ENCODE measurements at regions not wholly inside any gene's neighbourhood (a gene's known extent, or its start where the extent isn't known, plus 50 kb on each side); places are given as distances from the start of the nearest gene placed in this dataset.

- H3K9me2 ChIP-seq (ENCODE audit: insufficient read depth): peaks cover 3% of the 10 kb centered on the region; the same call in 1 of the 2 replicates
- no peaks in the 10 kb centered on the region for H3K79me2 ChIP-seq (replicated peaks; ENCODE audit: insufficient read depth)
- TF ChIP-seq ETS1 (IDR thresholded peaks at IDR 0.05) (no peak), CTCF (conservative IDR thresholded peaks at IDR 0.05; ENCODE audit: low read depth in 2 of 2) (peak; percentile 63 to 79), EZH2phosphoT487 (IDR thresholded peaks at IDR 0.05; ENCODE audit: unreplicated experiment) (no peak)
- H3K27ac ChIP-seq (ENCODE audit: low read depth): no peak overlapping the region
- no peaks in the 10 kb centered on the region for H3K27me3 ChIP-seq (ENCODE audit: insufficient read depth)
- H3K4me2 ChIP-seq: no peak overlapping the region
- peaks cover 3% of the 10 kb centered on the region; the same call in 2 of the 3 replicates for H3K4me1 Mint-ChIP-seq
- H3K4me3 Mint-ChIP-seq: no peak overlapping the region
- H4K20me1 ChIP-seq (replicated peaks; ENCODE audit: insufficient read depth): no peaks in the 10 kb centered on the region
- ATAC-seq (peak; percentile 57), DNase-seq (ENCODE audit: low spot score) (peak; percentile 66)
- H2AFZ ChIP-seq: peak overlapping the region; percentile 90
- H3K4me1 ChIP-seq (ENCODE audit: insufficient read depth): no peaks in the 10 kb centered on the region; the same call in 1 of the 2 replicates
- H3K27ac Mint-ChIP-seq: peak overlapping the region; percentile 82
- no peaks in the 10 kb centered on the region for H3K27me3 Mint-ChIP-seq (ENCODE audit: insufficient read depth, low read depth, poor library complexity)
- H3K36me3 ChIP-seq (ENCODE audit: insufficient read depth): no peaks in the 10 kb centered on the region
- no peak overlapping the region for H3K4me3 ChIP-seq
- H3F3A ChIP-seq (replicated peaks; ENCODE audit: low read depth): no peaks in the 10 kb centered on the region
- peaks cover 19% of the 10 kb centered on the region; the same call in 2 of the 3 replicates for H3K36me3 Mint-ChIP-seq (ENCODE audit: low read depth)
- H3K9me3 Mint-ChIP-seq: peaks cover 42% of the 10 kb centered on the region
These were observed 68.3 kb downstream of the ALG10B start for GRCh38 chr12:38384816-38385378.

GRCh38 chr12:38385486-38385885 lies 68.9 kb downstream of the ALG10B start:
- Histone ChIP-seq H4K20me1 (replicated peaks; ENCODE audit: insufficient read depth) (no peaks in the 10 kb centered on the region), H3K4me3 (no peak overlapping the region), H3K27ac (ENCODE audit: low read depth) (no peak overlapping the region), H3K36me3 (ENCODE audit: insufficient read depth) (no peaks in the 10 kb centered on the region), H3K4me1 (ENCODE audit: insufficient read depth) (no peaks in the 10 kb centered on the region; the same call in 1 of the 2 replicates), H3K4me2 (no peak overlapping the region), H2AFZ (peak overlapping the region; percentile 90), H3K9me2 (ENCODE audit: insufficient read depth) (peaks cover 3% of the 10 kb centered on the region; the same call in 1 of the 2 replicates), H3K79me2 (replicated peaks; ENCODE audit: insufficient read depth) (no peaks in the 10 kb centered on the region), H3F3A (replicated peaks; ENCODE audit: low read depth) (no peaks in the 10 kb centered on the region), H3K27me3 (ENCODE audit: insufficient read depth) (no peaks in the 10 kb centered on the region)
- no peak for ATAC-seq
- Mint-ChIP-seq H3K27ac (peak overlapping the region; percentile 82), H3K27me3 (ENCODE audit: insufficient read depth, low read depth, poor library complexity) (no peaks in the 10 kb centered on the region), H3K4me1 (peaks cover 3% of the 10 kb centered on the region; the same call in 2 of the 3 replicates), H3K36me3 (ENCODE audit: low read depth) (peaks cover 19% of the 10 kb centered on the region; the same call in 2 of the 3 replicates), H3K9me3 (peaks cover 42% of the 10 kb centered on the region), H3K4me3 (no peak overlapping the region)
- no peak for DNase-seq (ENCODE audit: low spot score)
- TF ChIP-seq ETS1 (IDR thresholded peaks at IDR 0.05) (no peak), REST (IDR thresholded peaks at IDR 0.05; ENCODE audit: unreplicated experiment) (no peak), ZNF462 (CRISPR knock-in tag; IDR thresholded peaks at IDR 0.05) (no peak), ZNF114 (CRISPR knock-in tag; IDR thresholded peaks at IDR 0.05) (no peak)

All from GM23338 (cell line).